ENCODE measurements at regions not wholly inside any gene's neighbourhood (a gene's known extent, or its start where the extent isn't known, plus 50 kb on each side); places are given as distances from the start of the nearest gene placed in this dataset.

DNA sequence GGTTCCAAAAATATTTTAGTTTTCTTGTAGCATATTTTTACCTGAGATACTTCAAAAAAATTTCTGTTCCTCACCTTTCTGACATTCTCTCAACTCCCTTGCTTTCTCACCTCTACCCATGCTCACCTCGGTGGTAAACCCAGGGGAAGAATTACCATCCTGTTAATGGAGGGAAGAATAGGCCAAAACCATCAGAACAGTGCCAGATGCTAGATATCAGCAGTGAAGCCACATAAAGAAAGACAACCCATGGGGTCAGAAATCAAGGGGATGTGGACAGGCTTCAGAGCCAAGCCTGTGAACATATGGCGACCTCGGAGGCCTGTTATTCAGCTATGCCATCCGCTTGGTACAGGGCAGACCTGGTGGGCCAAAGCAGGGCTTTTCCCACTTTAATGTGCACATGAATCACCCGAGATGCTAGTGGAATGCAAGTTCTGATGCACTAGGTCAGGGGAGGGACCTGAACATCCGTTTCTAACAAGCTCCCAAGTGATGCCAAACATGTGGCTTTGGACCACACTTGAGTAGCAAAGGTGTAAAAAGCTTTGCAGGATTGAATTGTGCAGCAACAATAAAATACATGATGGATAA, 125.5 kb downstream of the NPY start:
- no peak for DNase-seq (ENCODE audit: extremely low spot score)
- POLR2A ChIA-PET: no interaction called here
- CTCF ChIA-PET: no interaction called here
- no peak for TF ChIP-seq ARNT (IDR thresholded peaks at IDR 0.05)
- TF ChIP-seq SUZ12 (IDR thresholded peaks at IDR 0.05): no peak
- no peak for TF ChIP-seq SP1 (IDR thresholded peaks at IDR 0.05)
- no peak for TF ChIP-seq ELF4 (IDR thresholded peaks at IDR 0.05)
- TF ChIP-seq BHLHE40 (IDR thresholded peaks at IDR 0.05; ENCODE audit: borderline replicate concordance): no peak
- TF ChIP-seq TARDBP (IDR thresholded peaks at IDR 0.05): no peak
- TF ChIP-seq FOXM1 (IDR thresholded peaks at IDR 0.05; ENCODE audit: borderline replicate concordance): no peak
- TF ChIP-seq L3MBTL2 (conservative IDR thresholded peaks at IDR 0.05): no peak
- no peak for TF ChIP-seq CTBP1 (IDR thresholded peaks at IDR 0.05; ENCODE audit: borderline replicate concordance)
- no peak for TF ChIP-seq ZNF384 (IDR thresholded peaks at IDR 0.05)
- TF ChIP-seq, protein P1, sequence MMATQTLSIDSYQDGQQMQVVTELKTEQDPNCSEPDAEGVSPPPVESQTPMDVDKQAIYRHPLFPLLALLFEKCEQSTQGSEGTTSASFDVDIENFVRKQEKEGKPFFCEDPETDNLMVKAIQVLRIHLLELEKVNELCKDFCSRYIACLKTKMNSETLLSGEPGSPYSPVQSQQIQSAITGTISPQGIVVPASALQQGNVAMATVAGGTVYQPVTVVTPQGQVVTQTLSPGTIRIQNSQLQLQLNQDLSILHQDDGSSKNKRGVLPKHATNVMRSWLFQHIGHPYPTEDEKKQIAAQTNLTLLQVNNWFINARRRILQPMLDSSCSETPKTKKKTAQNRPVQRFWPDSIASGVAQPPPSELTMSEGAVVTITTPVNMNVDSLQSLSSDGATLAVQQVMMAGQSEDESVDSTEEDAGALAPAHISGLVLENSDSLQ (IDR thresholded peaks at IDR 0.05): no peak
- no peak for TF ChIP-seq LEF1 (IDR thresholded peaks at IDR 0.05; ENCODE audit: borderline replicate concordance)
- TF ChIP-seq FOXK2 (IDR thresholded peaks at IDR 0.05): no peak
- TF ChIP-seq HDGF (IDR thresholded peaks at IDR 0.05; ENCODE audit: borderline replicate concordance): no peak

DNA sequence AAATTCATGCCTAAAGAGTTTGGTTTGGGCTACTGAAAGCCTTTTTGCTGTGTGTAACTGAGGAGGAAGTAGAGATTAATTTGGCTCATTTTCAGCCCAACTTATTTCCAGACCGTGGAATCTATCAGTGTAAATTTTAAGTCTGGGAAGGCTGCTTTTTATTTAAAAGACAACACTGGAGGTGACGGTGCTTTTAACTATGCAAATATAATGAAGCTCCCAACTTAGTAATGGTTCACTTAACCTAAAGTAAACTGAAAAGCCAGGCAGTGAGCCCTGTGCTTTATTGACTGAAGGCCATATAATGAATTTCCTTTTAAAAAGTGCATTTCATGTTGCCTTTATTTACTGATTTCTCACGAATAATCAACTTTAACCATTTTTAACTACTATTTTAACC, 127.2 kb downstream of the NPY start:
- TF ChIP-seq ELF4 (IDR thresholded peaks at IDR 0.05): no peak
- no peak for TF ChIP-seq CTBP1 (IDR thresholded peaks at IDR 0.05; ENCODE audit: borderline replicate concordance)
- no peak for TF ChIP-seq HDGF (IDR thresholded peaks at IDR 0.05; ENCODE audit: borderline replicate concordance)
- TF ChIP-seq, protein P1 (IDR thresholded peaks at IDR 0.05): no peak
- TF ChIP-seq FOXA1 (IDR thresholded peaks at IDR 0.05): no peak
- no peak for TF ChIP-seq LEF1 (IDR thresholded peaks at IDR 0.05; ENCODE audit: borderline replicate concordance)
- no peak for TF ChIP-seq SP1 (IDR thresholded peaks at IDR 0.05)
- no peak for TF ChIP-seq NFRKB (IDR thresholded peaks at IDR 0.05)
- TF ChIP-seq L3MBTL2 (conservative IDR thresholded peaks at IDR 0.05): no peak
- no peak for TF ChIP-seq BHLHE40 (IDR thresholded peaks at IDR 0.05; ENCODE audit: borderline replicate concordance)
- no peak for TF ChIP-seq TARDBP (IDR thresholded peaks at IDR 0.05)
- TF ChIP-seq FOXK2 (IDR thresholded peaks at IDR 0.05): no peak
- no peak for TF ChIP-seq SUZ12 (IDR thresholded peaks at IDR 0.05)
- no peak for TF ChIP-seq ARNT (IDR thresholded peaks at IDR 0.05)
- TF ChIP-seq ZNF384 (IDR thresholded peaks at IDR 0.05): no peak
- no peak for TF ChIP-seq FOXM1 (IDR thresholded peaks at IDR 0.05; ENCODE audit: borderline replicate concordance)
- DNase-seq (ENCODE audit: extremely low spot score): no peak
- ChIA-PET CTCF (no interaction called here), POLR2A (no interaction called here)

DNA sequence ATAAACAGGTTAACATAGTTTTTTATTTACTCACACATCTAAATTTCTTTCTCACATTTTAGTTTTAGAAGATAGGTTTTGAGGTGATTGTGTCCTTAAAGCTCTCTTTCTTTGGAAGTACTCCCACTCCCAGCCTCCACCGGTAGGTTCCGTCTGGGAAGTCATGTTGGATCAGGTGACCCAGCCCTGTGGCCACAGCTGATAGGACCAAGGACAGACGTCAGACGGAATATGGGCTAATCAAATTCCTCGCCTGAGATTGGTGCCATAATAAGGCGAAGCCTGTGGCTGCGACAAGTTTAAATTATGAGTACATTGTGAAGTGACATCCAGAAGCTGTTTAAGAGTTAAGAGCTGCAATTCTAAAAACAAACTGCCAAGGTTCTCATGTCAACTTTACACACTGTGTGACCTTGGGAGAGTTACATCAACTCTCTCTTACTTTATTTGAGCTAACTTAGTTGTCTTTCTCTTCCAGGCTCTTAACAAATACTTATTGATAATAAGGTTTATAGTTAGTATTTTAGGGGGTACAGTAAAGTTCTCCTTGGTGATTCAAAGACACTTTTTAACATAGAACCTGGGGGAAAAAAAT, 133.6 kb downstream of the NPY start:
- ChIA-PET POLR2A (no interaction called here), CTCF (no interaction called here)
- TF ChIP-seq CTBP1 (IDR thresholded peaks at IDR 0.05; ENCODE audit: borderline replicate concordance) (no peak), SUZ12 (IDR thresholded peaks at IDR 0.05) (no peak)

DNA sequence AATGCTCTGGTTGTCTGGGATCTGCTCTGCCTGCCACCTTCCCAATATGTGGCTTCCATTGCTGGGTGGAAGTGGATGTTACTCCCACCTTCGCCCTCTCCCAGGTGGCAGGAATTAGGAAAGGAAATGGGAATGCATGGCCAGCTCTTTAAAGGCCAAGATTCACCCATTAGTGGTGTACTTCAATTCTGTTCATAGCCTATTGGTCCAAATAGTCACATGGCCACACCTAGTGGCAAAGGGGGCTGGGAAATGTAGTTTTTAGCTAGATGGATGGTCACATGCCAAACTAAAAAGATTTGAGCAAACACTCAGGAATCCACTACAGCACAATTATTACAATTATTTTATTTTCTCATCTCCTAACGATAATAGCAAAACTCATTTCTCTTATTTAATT, 135.1 kb downstream of the NPY start:
- DNase-seq (ENCODE audit: extremely low spot score): peak; percentile 25
- TF ChIP-seq NFRKB (IDR thresholded peaks at IDR 0.05) (no peak), ZNF384 (IDR thresholded peaks at IDR 0.05) (no peak), FOXA1 (IDR thresholded peaks at IDR 0.05) (no peak), SP1 (IDR thresholded peaks at IDR 0.05) (no peak), BHLHE40 (IDR thresholded peaks at IDR 0.05; ENCODE audit: borderline replicate concordance) (no peak), ARNT (IDR thresholded peaks at IDR 0.05) (no peak), FOXM1 (IDR thresholded peaks at IDR 0.05; ENCODE audit: borderline replicate concordance) (no peak), HDGF (IDR thresholded peaks at IDR 0.05; ENCODE audit: borderline replicate concordance) (no peak), TARDBP (IDR thresholded peaks at IDR 0.05) (no peak), L3MBTL2 (conservative IDR thresholded peaks at IDR 0.05) (no peak), ELF4 (IDR thresholded peaks at IDR 0.05) (no peak), FOXK2 (IDR thresholded peaks at IDR 0.05) (no peak), SUZ12 (IDR thresholded peaks at IDR 0.05) (no peak)
- TF ChIP-seq, protein P1 (IDR thresholded peaks at IDR 0.05): no peak
- POLR2A ChIA-PET: no interaction called here
- CTCF ChIA-PET: no interaction called here

More for the DNA sequence above, 133.6 kb downstream of the NPY start:
- DNase-seq (ENCODE audit: extremely low spot score): no peak

DNA sequence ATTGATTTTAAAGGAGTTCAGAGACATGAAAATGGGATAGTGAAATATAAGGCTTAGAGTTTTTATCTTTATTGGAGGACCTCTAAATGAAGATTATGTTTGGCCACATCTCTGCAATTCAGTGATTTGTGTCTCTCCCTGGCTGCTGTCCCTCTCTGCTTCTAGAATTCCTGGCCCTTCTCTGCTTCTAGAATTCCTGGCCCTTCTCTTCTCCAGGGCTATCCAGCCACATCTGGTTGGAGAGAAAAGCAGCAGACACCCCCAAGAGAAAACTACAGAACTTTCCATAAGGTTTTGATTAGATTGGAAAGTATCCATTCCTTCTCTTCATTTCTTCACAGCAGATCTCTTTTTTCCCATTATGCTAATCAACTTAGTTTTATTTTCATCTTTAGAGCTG, 135.5 kb downstream of the NPY start:
- CTCF ChIA-PET: no interaction called here
- POLR2A ChIA-PET: no interaction called here
- DNase-seq (ENCODE audit: extremely low spot score): no peak
- TF ChIP-seq SP1 (IDR thresholded peaks at IDR 0.05): no peak
- no peak for TF ChIP-seq L3MBTL2 (conservative IDR thresholded peaks at IDR 0.05)
- no peak for TF ChIP-seq ELF4 (IDR thresholded peaks at IDR 0.05)
- no peak for TF ChIP-seq ARNT (IDR thresholded peaks at IDR 0.05)
- no peak for TF ChIP-seq BHLHE40 (IDR thresholded peaks at IDR 0.05; ENCODE audit: borderline replicate concordance)
- no peak for TF ChIP-seq FOXM1 (IDR thresholded peaks at IDR 0.05; ENCODE audit: borderline replicate concordance)
- TF ChIP-seq ZNF384 (IDR thresholded peaks at IDR 0.05): no peak
- TF ChIP-seq LEF1 (IDR thresholded peaks at IDR 0.05; ENCODE audit: borderline replicate concordance): no peak
- TF ChIP-seq, protein P1 (IDR thresholded peaks at IDR 0.05): no peak
- TF ChIP-seq NFRKB (IDR thresholded peaks at IDR 0.05): no peak
- TF ChIP-seq HDGF (IDR thresholded peaks at IDR 0.05; ENCODE audit: borderline replicate concordance): no peak
- TF ChIP-seq TARDBP (IDR thresholded peaks at IDR 0.05): no peak
- TF ChIP-seq SUZ12 (IDR thresholded peaks at IDR 0.05): no peak
- no peak for TF ChIP-seq FOXA1 (IDR thresholded peaks at IDR 0.05)
